Loucy (cell line): ENCODE measurements at regions not wholly inside any gene's neighbourhood (a gene's known extent, or its start where the extent isn't known, plus 50 kb on each side); places are given as distances from the start of the nearest gene placed in this dataset.

ENCODE experiments used
- H2AFZ ChIP-seq: fragments of 200-600 bp; sonication (generic); 2 replicates; pipeline ENCODE4 v1.6.0; 2016; ENCODE audit warnings: antibody characterized with exemption, mild to moderate bottlenecking, low read length, moderate library complexity
- H3F3A ChIP-seq: fragments of 200-600 bp; 2 replicates; pipeline ENCODE4 v1.6.0; 2016; ENCODE audit warnings: antibody characterized with exemption, low read depth, mild to moderate bottlenecking
- H3K27me3 ChIP-seq: fragments of 200-600 bp; sonication (generic); 2 replicates; pipeline ENCODE4 v1.6.1; 2014; ENCODE audit warnings: low read length, mild to moderate bottlenecking; ENCODE audit not compliant: insufficient read depth, poor library complexity, severe bottlenecking
- H3K36me3 ChIP-seq: fragments of 200-600 bp; sonication (generic); 2 replicates; pipeline ENCODE4 v1.6.1; 2016; ENCODE audit warnings: low read length; ENCODE audit not compliant: insufficient read depth
- H3K4me1 ChIP-seq: fragments of 200-600 bp; sonication (generic); 2 replicates; pipeline ENCODE4 v1.5.1; 2014; ENCODE audit warnings: low read length, mild to moderate bottlenecking; ENCODE audit not compliant: insufficient read depth, poor library complexity, severe bottlenecking
- H3K4me2 ChIP-seq: fragments of 200-600 bp; sonication (generic); 2 replicates; pipeline ENCODE4 v1.6.0; 2014; ENCODE audit warnings: antibody characterized with exemption, low read length, low read depth, mild to moderate bottlenecking; ENCODE audit not compliant: poor library complexity, severe bottlenecking
- H3K4me3 ChIP-seq: fragments of 200-600 bp; sonication (generic); 2 replicates; pipeline ENCODE4 v1.5.1; 2014; ENCODE audit warnings: low read length, mild to moderate bottlenecking, mixed read lengths; ENCODE audit not compliant: poor library complexity, severe bottlenecking
- H3K79me2 ChIP-seq: fragments of 200-600 bp; sonication (generic); 2 replicates; pipeline ENCODE4 v1.6.1; 2014; ENCODE audit warnings: low read length; ENCODE audit not compliant: insufficient read depth
- H3K9ac ChIP-seq: fragments of 200-600 bp; sonication (generic); 2 replicates; pipeline ENCODE4 v1.6.0; 2014; ENCODE audit warnings: mild to moderate bottlenecking, low read depth, low read length, moderate library complexity; ENCODE audit not compliant: poor library complexity, severe bottlenecking
- H3K9me2 ChIP-seq: fragments of 200-600 bp; sonication (generic); replicated peaks from 2 replicates; pipeline ENCODE4 v1.6.1; 2016; ENCODE audit warnings: low read depth, low read length, mixed read lengths
- H3K9me3 ChIP-seq: fragments of 200-600 bp; sonication (generic); 2 replicates; pipeline ENCODE4 v1.6.1; 2014; ENCODE audit warnings: mild to moderate bottlenecking, antibody characterized with exemption, low read length, low read depth; ENCODE audit not compliant: insufficient read depth
- H4K20me1 ChIP-seq: fragments of 200-600 bp; sonication (generic); 2 replicates; pipeline ENCODE4 v1.6.0; 2014; ENCODE audit warnings: antibody characterized with exemption, low read length, mild to moderate bottlenecking; ENCODE audit not compliant: insufficient read depth, poor library complexity, severe bottlenecking
- CTCF ChIP-seq: fragments of 200-600 bp; sonication (generic); conservative IDR thresholded peaks from 2 replicates; pipeline ENCODE4 v1.5.1; 2014; ENCODE audit warnings: mild to moderate bottlenecking, antibody characterized with exemption, low read length
- EZH2phosphoT487 ChIP-seq: fragments of 200-600 bp; IDR thresholded peaks from 2 replicates; pipeline ENCODE4 v1.6.1; 2018; ENCODE audit warnings: antibody characterized with exemption, mild to moderate bottlenecking, moderate library complexity, borderline replicate concordance

GRCh38 chr20:1831096-1831495 lies 64.1 kb upstream of the SIRPA start:
- H3F3A ChIP-seq = no peaks in the 10 kb centered on the region
- H2AFZ ChIP-seq = no peak overlapping the region
- no peaks in the 10 kb centered on the region for H3K9me2 ChIP-seq
- H3K4me1 ChIP-seq = peaks cover 11% of the 10 kb centered on the region
- H3K27me3 ChIP-seq = no peaks in the 10 kb centered on the region
- H4K20me1 ChIP-seq = no peaks in the 10 kb centered on the region
- no peak overlapping the region for H3K9ac ChIP-seq
- peak overlapping the region; percentile 35 for H3K4me2 ChIP-seq
- H3K36me3 ChIP-seq = no peaks in the 10 kb centered on the region
- TF ChIP-seq CTCF (no peak), EZH2phosphoT487 (no peak)
- no peak overlapping the region for H3K4me3 ChIP-seq
- H3K79me2 ChIP-seq = no peaks in the 10 kb centered on the region
- H3K9me3 ChIP-seq = no peaks in the 10 kb centered on the region

- H2AFZ ChIP-seq = no peak overlapping the region
- no peaks in the 10 kb centered on the region for H3K9me3 ChIP-seq
- no peaks in the 10 kb centered on the region for H3K9me2 ChIP-seq
- no peak overlapping the region for H3K4me3 ChIP-seq
- no peaks in the 10 kb centered on the region for H3K79me2 ChIP-seq
- H4K20me1 ChIP-seq = no peaks in the 10 kb centered on the region
- no peak overlapping the region for H3K4me2 ChIP-seq
- H3K9ac ChIP-seq = no peak overlapping the region
- H3F3A ChIP-seq = no peaks in the 10 kb centered on the region
- H3K4me1 ChIP-seq = peaks cover 11% of the 10 kb centered on the region
- no peak for TF ChIP-seq EZH2phosphoT487
- no peak for TF ChIP-seq CTCF
- H3K27me3 ChIP-seq = no peaks in the 10 kb centered on the region
- H3K36me3 ChIP-seq = no peaks in the 10 kb centered on the region
Observed at GRCh38 chr20:1830240-1830639, 65.0 kb upstream of the SIRPA start.

- Histone ChIP-seq H3K9me2 (no peaks in the 10 kb centered on the region), H3F3A (no peaks in the 10 kb centered on the region), H3K36me3 (no peaks in the 10 kb centered on the region), H3K79me2 (no peaks in the 10 kb centered on the region), H3K4me2 (no peak overlapping the region), H3K9me3 (no peaks in the 10 kb centered on the region), H3K9ac (no peak overlapping the region), H3K4me3 (no peak overlapping the region), H3K4me1 (peaks cover 11% of the 10 kb centered on the region), H4K20me1 (no peaks in the 10 kb centered on the region), H2AFZ (no peak overlapping the region), H3K27me3 (no peaks in the 10 kb centered on the region)
- TF ChIP-seq CTCF = no peak
- TF ChIP-seq EZH2phosphoT487 = no peak
Observed at GRCh38 chr20:1829531-1829930, 65.7 kb upstream of the SIRPA start.
